OCI-LY1 (cell line): ENCODE measurements at regions not wholly inside any gene's neighbourhood (a gene's known extent, or its start where the extent isn't known, plus 50 kb on each side); places are given as distances from the start of the nearest gene placed in this dataset.

Experiments
- EZH2 ChIP-seq: fragments of 200-600 bp; sonication (generic), shearing (Covaris generic); IDR thresholded peaks from 2 replicates; pipeline ENCODE4 v1.8.0; 2017; ENCODE audit warnings: borderline replicate concordance, mixed run types, mild to moderate bottlenecking, antibody characterized with exemption, low read length, moderate library complexity, mixed read lengths
- TF ChIP-seq, protein P1 (sequence below): fragments of 200-600 bp; sonication (generic), shearing (Covaris generic); IDR thresholded peaks from 2 replicates; pipeline ENCODE4 v1.5.1; 2017; ENCODE audit warnings: mild to moderate bottlenecking, antibody characterized with exemption, low read length, moderate library complexity, mixed read lengths

DNA sequence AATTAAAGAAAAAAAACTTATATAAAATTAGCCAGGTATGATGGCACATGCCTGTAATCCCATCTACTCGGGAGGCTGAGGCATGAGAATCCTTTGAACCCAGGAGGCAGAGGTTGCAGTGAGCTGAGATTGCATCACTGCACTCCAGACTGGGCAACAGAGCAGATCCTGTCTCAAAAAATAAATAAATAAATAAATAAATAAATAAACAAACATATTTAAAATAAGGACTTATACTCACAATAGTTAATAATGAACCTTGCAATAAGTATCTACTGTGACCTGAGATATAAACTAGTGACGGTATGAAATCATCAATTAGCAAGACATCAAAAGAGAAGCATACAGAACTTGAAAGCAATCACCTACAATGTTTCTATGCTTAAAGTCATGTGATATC is 548.4 kb upstream of the JARID2 start:
- TF ChIP-seq, protein P1, sequence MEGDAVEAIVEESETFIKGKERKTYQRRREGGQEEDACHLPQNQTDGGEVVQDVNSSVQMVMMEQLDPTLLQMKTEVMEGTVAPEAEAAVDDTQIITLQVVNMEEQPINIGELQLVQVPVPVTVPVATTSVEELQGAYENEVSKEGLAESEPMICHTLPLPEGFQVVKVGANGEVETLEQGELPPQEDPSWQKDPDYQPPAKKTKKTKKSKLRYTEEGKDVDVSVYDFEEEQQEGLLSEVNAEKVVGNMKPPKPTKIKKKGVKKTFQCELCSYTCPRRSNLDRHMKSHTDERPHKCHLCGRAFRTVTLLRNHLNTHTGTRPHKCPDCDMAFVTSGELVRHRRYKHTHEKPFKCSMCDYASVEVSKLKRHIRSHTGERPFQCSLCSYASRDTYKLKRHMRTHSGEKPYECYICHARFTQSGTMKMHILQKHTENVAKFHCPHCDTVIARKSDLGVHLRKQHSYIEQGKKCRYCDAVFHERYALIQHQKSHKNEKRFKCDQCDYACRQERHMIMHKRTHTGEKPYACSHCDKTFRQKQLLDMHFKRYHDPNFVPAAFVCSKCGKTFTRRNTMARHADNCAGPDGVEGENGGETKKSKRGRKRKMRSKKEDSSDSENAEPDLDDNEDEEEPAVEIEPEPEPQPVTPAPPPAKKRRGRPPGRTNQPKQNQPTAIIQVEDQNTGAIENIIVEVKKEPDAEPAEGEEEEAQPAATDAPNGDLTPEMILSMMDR: no peak
- no peak for TF ChIP-seq EZH2
